HepG2 (cell line): ENCODE measurements at regions not wholly inside any gene's neighbourhood (a gene's known extent, or its start where the extent isn't known, plus 50 kb on each side); places are given as distances from the start of the nearest gene placed in this dataset.
A peak's percentile ranks its signal among the peaks of the same experiment; 100 is the strongest.

Experiments
- ARID5B ChIP-seq: IDR thresholded peaks from 2 replicates; pipeline ENCODE4 v1.4.0; 2020; ENCODE audit warnings: mild to moderate bottlenecking, missing genetic modification reagents
- ATF2 ChIP-seq: sonication (generic); formaldehyde crosslinking; IDR thresholded peaks from 2 replicates; pipeline ENCODE4 v1.4.0; 2020; ENCODE audit warnings: missing genetic modification reagents
- ELF3 ChIP-seq: IDR thresholded peaks from 2 replicates; pipeline ENCODE4 v1.6.1; 2016; ENCODE audit warnings: missing genetic modification reagents, missing compliant biosample characterization
- GATAD1 ChIP-seq: IDR thresholded peaks from 2 replicates; pipeline ENCODE4 v1.6.1; 2016; ENCODE audit warnings: missing genetic modification reagents, missing compliant biosample characterization
- KLF11 ChIP-seq: IDR thresholded peaks from 2 replicates; pipeline ENCODE4 v1.6.1; 2016; ENCODE audit warnings: missing compliant biosample characterization
- MBD4 ChIP-seq: IDR thresholded peaks from 2 replicates; pipeline ENCODE4 v1.6.1; 2012; ENCODE audit warnings: low read length, inconsistent platforms, borderline replicate concordance
- MED13 ChIP-seq: sonication (generic); formaldehyde crosslinking; IDR thresholded peaks from 2 replicates; pipeline ENCODE4 v1.5.0; 2020; ENCODE audit warnings: missing genetic modification reagents
- MIER2 ChIP-seq: IDR thresholded peaks from 2 replicates; pipeline ENCODE4 v1.6.1; 2016; ENCODE audit warnings: missing biosample characterization, missing genetic modification reagents
- RARA ChIP-seq: IDR thresholded peaks from 2 replicates; pipeline ENCODE4 v1.6.1; 2016; ENCODE audit warnings: missing genetic modification reagents, missing compliant biosample characterization
- SMAD3 ChIP-seq: sonication (generic); formaldehyde crosslinking; IDR thresholded peaks from 2 replicates; pipeline ENCODE4 v1.4.0; 2020; ENCODE audit warnings: missing genetic modification reagents
- SNAPC2 ChIP-seq: sonication (generic); formaldehyde crosslinking; IDR thresholded peaks from 2 replicates; pipeline ENCODE4 v1.8.1; 2022; ENCODE audit warnings: mild to moderate bottlenecking, missing genetic modification reagents
- SPEN ChIP-seq: sonication (generic); formaldehyde crosslinking; IDR thresholded peaks from 2 replicates; pipeline ENCODE4 v1.5.1; 2020; ENCODE audit warnings: low read depth, mild to moderate bottlenecking, missing genetic modification reagents
- TCF7 ChIP-seq: sonication (generic); IDR thresholded peaks from 2 replicates; pipeline ENCODE4 v1.6.1; 2016; ENCODE audit warnings: antibody characterized with exemption, low read depth
- THAP11 ChIP-seq: IDR thresholded peaks from 2 replicates; pipeline ENCODE4 v1.6.1; 2016; ENCODE audit warnings: missing biosample characterization, missing genetic modification reagents
- ZBTB20 ChIP-seq: sonication (generic); formaldehyde crosslinking; IDR thresholded peaks from 2 replicates; pipeline ENCODE4 v1.8.1; 2023; ENCODE audit warnings: missing genetic modification reagents, low read depth, mild to moderate bottlenecking, borderline replicate concordance
- ZBTB44 ChIP-seq: sonication (generic); formaldehyde crosslinking; IDR thresholded peaks from 2 replicates; pipeline ENCODE4 v1.4.0; 2020; ENCODE audit warnings: missing genetic modification reagents
- ZKSCAN5 ChIP-seq: sonication (generic); formaldehyde crosslinking; IDR thresholded peaks from 2 replicates; pipeline ENCODE4 v1.5.1; 2020; ENCODE audit warnings: mild to moderate bottlenecking, missing genetic modification reagents
- ZNF136 ChIP-seq: sonication (generic); formaldehyde crosslinking; IDR thresholded peaks from 2 replicates; pipeline ENCODE4 v1.8.1; 2022; ENCODE audit warnings: low read depth, mild to moderate bottlenecking, moderate library complexity, missing genetic modification reagents
- ZNF276 ChIP-seq: sonication (generic); formaldehyde crosslinking; IDR thresholded peaks from 2 replicates; pipeline ENCODE4 v1.4.0; 2020; ENCODE audit warnings: mild to moderate bottlenecking, low read depth, missing genetic modification reagents
- ZNF441 ChIP-seq: sonication (generic); formaldehyde crosslinking; IDR thresholded peaks from 2 replicates; pipeline ENCODE4 v1.7.0; 2021; ENCODE audit warnings: missing genetic modification reagents, borderline replicate concordance
- ZNF563 ChIP-seq: sonication (generic); formaldehyde crosslinking; IDR thresholded peaks from 2 replicates; pipeline ENCODE4 v1.8.0; 2022; ENCODE audit warnings: mild to moderate bottlenecking, moderate library complexity, missing genetic modification reagents
- ZNF589 ChIP-seq: sonication (generic); formaldehyde crosslinking; conservative IDR thresholded peaks from 2 replicates; pipeline ENCODE4 v1.8.0; 2022; ENCODE audit warnings: mild to moderate bottlenecking, moderate library complexity, missing genetic modification reagents
- ZNF841 ChIP-seq: sonication (generic); formaldehyde crosslinking; IDR thresholded peaks from 2 replicates; pipeline ENCODE4 v1.8.1; 2023; ENCODE audit warnings: missing genetic modification reagents, borderline replicate concordance
- ZSCAN12 ChIP-seq: sonication (generic); formaldehyde crosslinking; IDR thresholded peaks from 2 replicates; pipeline ENCODE4 v1.9.0; 2021; ENCODE audit warnings: mild to moderate bottlenecking, missing genetic modification reagents

GRCh38 chr2:41791523-41791922 is 256.3 kb upstream of the PKDCC start (continued):
- TF ChIP-seq ATF2 (CRISPR knock-in tag), result 0 out of 2 replicates have a peak, but pooled peaks have one; percentile 23
- TF ChIP-seq ZBTB44, result 0 out of 2 replicates have a peak, but pooled peaks have one; percentile 49
- peak; percentile 66 for TF ChIP-seq RARA (CRISPR knock-in tag)
- TF ChIP-seq ELF3 (CRISPR knock-in tag), result peak; percentile 54; the same call in 1 of the 2 replicates
- TF ChIP-seq ZNF136 (CRISPR knock-in tag), result no peak
- TF ChIP-seq ZBTB20 (CRISPR knock-in tag), result peak; percentile 33; the same call in 1 of the 2 replicates
- TF ChIP-seq MIER2, result peak; percentile 99
- TF ChIP-seq ARID5B (CRISPR knock-in tag), result no peak
- 0 out of 2 replicates have a peak, but pooled peaks have one; percentile 31 for TF ChIP-seq ZSCAN12 (CRISPR knock-in tag)
- no peak for TF ChIP-seq ZNF276 (CRISPR knock-in tag)
- no peak for TF ChIP-seq ZNF563
- TF ChIP-seq ZKSCAN5 (CRISPR knock-in tag), result no peak
- TF ChIP-seq THAP11, result 0 out of 2 replicates have a peak, but pooled peaks have one; percentile 27
- TF ChIP-seq ZNF589 (CRISPR knock-in tag), result 0 out of 2 replicates have a peak, but pooled peaks have one; percentile 24
- no peak for TF ChIP-seq TCF7
- TF ChIP-seq ZNF441 (CRISPR knock-in tag), result peak; percentile 72; the same call in 1 of the 2 replicates
- no peak for TF ChIP-seq MED13 (CRISPR knock-in tag)
- peak; percentile 42; the same call in 1 of the 2 replicates for TF ChIP-seq GATAD1 (CRISPR knock-in tag)
- TF ChIP-seq MBD4, result no peak
- TF ChIP-seq SNAPC2 (CRISPR knock-in tag), result no peak
- TF ChIP-seq KLF11, result 0 out of 2 replicates have a peak, but pooled peaks have one; percentile 50
- 0 out of 2 replicates have a peak, but pooled peaks have one; percentile 45 for TF ChIP-seq SMAD3 (CRISPR knock-in tag)
- TF ChIP-seq ZNF841 (CRISPR knock-in tag), result 0 out of 2 replicates have a peak, but pooled peaks have one; percentile 30
- TF ChIP-seq SPEN (CRISPR knock-in tag), result no peak
